Neuronal stem cell (in vitro differentiated cells): ENCODE measurements at regions not wholly inside any gene's neighbourhood (a gene's known extent, or its start where the extent isn't known, plus 50 kb on each side); places are given as distances from the start of the nearest gene placed in this dataset.
A peak's percentile ranks its signal among the peaks of the same experiment; 100 is the strongest.

Experiments used
- DNase-seq: peaks from one replicate; pipeline ENCODE4 v3.0.0-alpha.2; 2013; ENCODE audit warnings: low spot score
- H2AFZ ChIP-seq: one replicate; pipeline ENCODE4 v1.6.1; 2013; ENCODE audit warnings: mild to moderate bottlenecking, low read length, inconsistent platforms
- H2AK5ac ChIP-seq: 2 replicates; pipeline ENCODE4 v1.6.1; 2013; ENCODE audit warnings: low read depth, mild to moderate bottlenecking, inconsistent platforms, low read length, moderate library complexity, mixed read lengths
- H2BK120ac ChIP-seq: 2 replicates; pipeline ENCODE4 v1.6.1; 2013; ENCODE audit warnings: low read depth, mild to moderate bottlenecking, inconsistent platforms, low read length, moderate library complexity, mixed read lengths
- H2BK12ac ChIP-seq: one replicate; pipeline ENCODE4 v1.6.1; 2013; ENCODE audit warnings: low read length, inconsistent platforms
- H2BK15ac ChIP-seq: 2 replicates; pipeline ENCODE4 v1.6.1; 2013; ENCODE audit warnings: mild to moderate bottlenecking, low read length, inconsistent platforms, mixed read lengths
- H2BK5ac ChIP-seq: one replicate; pipeline ENCODE4 v1.6.1; 2013; ENCODE audit warnings: inconsistent platforms, mild to moderate bottlenecking, low read length, moderate library complexity
- H3K14ac ChIP-seq: one replicate; pipeline ENCODE4 v1.6.1; 2013; ENCODE audit warnings: low read length, inconsistent platforms
- H3K18ac ChIP-seq: 2 replicates; pipeline ENCODE4 v1.6.1; 2013; ENCODE audit warnings: low read length, inconsistent platforms
- H3K23ac ChIP-seq: 2 replicates; pipeline ENCODE4 v1.6.1; 2013; ENCODE audit warnings: low read depth, mild to moderate bottlenecking, mixed read lengths, low read length, inconsistent platforms; ENCODE audit not compliant: poor library complexity
- H3K27ac ChIP-seq: replicated peaks from 3 replicates; pipeline ENCODE4 v1.5.1; 2013; ENCODE audit warnings: low read length, inconsistent platforms
- H3K27me3 ChIP-seq, 3 experiments: 2 replicates each; pipeline ENCODE4 v1.6.1; 2013; ENCODE audit warnings: low read length in 3 of 3, mild to moderate bottlenecking in 2 of 3, inconsistent platforms in 1 of 3, low read depth in 1 of 3, mixed read lengths in 1 of 3, moderate library complexity in 1 of 3; ENCODE audit not compliant: control insufficient read depth in 3 of 3, insufficient read depth in 3 of 3
- H3K36me3 ChIP-seq, 2 donors: replicated peaks in 1 of 2; 2 replicates each; pipeline ENCODE4 v1.6.1; 2013; ENCODE audit warnings: low read length in 2 of 2; ENCODE audit not compliant: control insufficient read depth in 2 of 2, insufficient read depth in 2 of 2
- H3K4ac ChIP-seq: 2 replicates; pipeline ENCODE4 v1.6.1; 2013; ENCODE audit warnings: inconsistent platforms, mild to moderate bottlenecking, low read length, moderate library complexity
- H3K4me1 ChIP-seq, 2 donors: 1 replicate in 1 of 2; 2 replicates in 1 of 2; pipeline ENCODE4 v1.6.1; 2013; ENCODE audit warnings: low read length in 2 of 2, low read depth in 1 of 2; ENCODE audit not compliant: control insufficient read depth in 2 of 2, insufficient read depth in 1 of 2
- H3K4me2 ChIP-seq: one replicate; pipeline ENCODE4 v1.6.1; 2013; ENCODE audit warnings: mild to moderate bottlenecking, low read length, inconsistent platforms; ENCODE audit not compliant: insufficient read depth, poor library complexity, severe bottlenecking
- H3K4me3 ChIP-seq, 2 donors: 2 replicates each; pipeline ENCODE4 v1.5.1; 2013; ENCODE audit warnings: low read length in 2 of 2, mild to moderate bottlenecking in 2 of 2, inconsistent platforms in 1 of 2, moderate library complexity in 1 of 2
- H3K79me1 ChIP-seq: one replicate; pipeline ENCODE4 v1.6.1; 2013; ENCODE audit warnings: low read depth, mild to moderate bottlenecking, inconsistent platforms, low read length, moderate library complexity
- H3K9ac ChIP-seq: one replicate; pipeline ENCODE4 v1.6.1; 2013; ENCODE audit warnings: mild to moderate bottlenecking, low read depth, low read length, inconsistent platforms; ENCODE audit not compliant: poor library complexity
- H3K9me3 ChIP-seq, 2 donors: replicated peaks in 1 of 2; 2 replicates each; pipeline versions ENCODE3 to v1.6.1; 2013; ENCODE audit warnings: low read length in 2 of 2, mild to moderate bottlenecking in 2 of 2, inconsistent platforms in 1 of 2, low read depth in 1 of 2, mixed read lengths in 1 of 2, moderate library complexity in 1 of 2; ENCODE audit not compliant: control insufficient read depth in 2 of 2, insufficient read depth in 1 of 2
- H4K8ac ChIP-seq: one replicate; pipeline ENCODE4 v1.6.1; 2013; ENCODE audit warnings: low read depth, mild to moderate bottlenecking, inconsistent platforms, low read length, moderate library complexity
- H4K91ac ChIP-seq: one replicate; pipeline ENCODE4 v1.6.1; 2013; ENCODE audit warnings: low read length, low read depth, mild to moderate bottlenecking, inconsistent platforms; ENCODE audit not compliant: poor library complexity
- WGBS, 2 donors: extraction: QIAGEN DNeasy Blood & Tissue Kit; methylation state at CpG; one replicate each; pipeline ENCODE4 v1.1.7; 2013; ENCODE audit warnings: missing lambda C conversion rate in 2 of 2, mixed read lengths in 1 of 2; ENCODE audit not compliant: insufficient read length in 2 of 2, insufficient replicate concordance in 1 of 2; ENCODE audit errors: extremely low coverage in 2 of 2; 5-methylcytosine and 5-hydroxymethylcytosine counted together

DNA sequence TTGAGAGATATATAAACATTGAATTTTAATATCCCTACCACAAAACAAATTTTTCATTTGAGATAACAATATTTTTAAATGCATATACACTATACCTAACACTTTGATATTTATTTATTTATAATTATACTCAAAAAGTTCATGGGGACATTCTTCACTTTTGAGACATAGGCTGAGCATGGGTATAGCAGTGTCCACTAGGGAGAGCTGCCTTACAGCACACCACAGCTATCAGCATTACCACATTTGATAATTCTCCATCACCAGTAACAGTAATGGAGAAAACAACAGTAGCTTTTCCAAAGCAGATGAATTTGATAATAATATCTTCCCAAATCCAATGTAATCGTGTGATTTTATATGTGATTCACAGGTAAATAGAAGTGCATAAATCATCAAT, 626.1 kb downstream of the DACH1 start:
- Histone ChIP-seq H3K14ac (no peak overlapping the region), H3K9ac (no peak overlapping the region), H3K4me2 (no peak overlapping the region), H3K36me3 (no peaks in the 10 kb centered on the region), H2AK5ac (no peak overlapping the region), H2BK12ac (no peak overlapping the region), H2BK120ac (no peak overlapping the region), H2BK5ac (no peak overlapping the region), H3K4me1 (peaks cover 0 to 3% of the 10 kb centered on the region in 2 donors), H2BK15ac (no peak overlapping the region), H3K27ac (no peak overlapping the region), H3K4me3 (no peak overlapping the region), H3K9me3 (no peaks in the 10 kb centered on the region), H3K23ac (no peak overlapping the region), H4K8ac (no peak overlapping the region), H3K18ac (no peak overlapping the region), H3K27me3 (no peaks in the 10 kb centered on the region), H4K91ac (no peak overlapping the region), H3K79me1 (no peaks in the 10 kb centered on the region), H3K4ac (no peak overlapping the region), H2AFZ (no peak overlapping the region)
- no peak for DNase-seq
- whole genome bisulfite sequencing, 2 donors: no CpG with 5 or more reads among the region's 1 CpG

DNA sequence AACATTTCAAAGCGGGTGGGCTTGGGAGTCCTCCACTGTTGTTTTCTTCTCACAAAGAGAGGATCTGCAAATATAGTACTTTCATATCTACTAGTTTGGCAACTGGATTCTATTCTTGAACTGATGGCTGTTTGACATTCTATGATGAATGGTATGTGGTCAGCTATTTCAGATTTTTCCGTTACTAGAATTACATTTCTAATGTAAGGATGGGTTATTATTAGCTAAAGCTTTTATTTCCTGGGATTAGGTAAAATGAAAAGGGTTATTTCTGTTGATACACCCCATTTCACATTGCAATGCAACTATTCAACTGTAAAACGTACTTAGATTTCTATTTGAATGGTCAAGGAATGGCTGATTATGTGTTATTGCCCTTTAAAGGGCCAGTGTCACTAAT, 629.7 kb downstream of the DACH1 start:
- no peaks in the 10 kb centered on the region for H3K27me3 ChIP-seq
- H3K9me3 ChIP-seq: no peaks in the 10 kb centered on the region
- no peak for DNase-seq
- no peak overlapping the region for H3K27ac ChIP-seq
- H3K4me1 ChIP-seq: no peaks in the 10 kb centered on the region
- no peak overlapping the region for H3K4me2 ChIP-seq
- no peak overlapping the region for H2BK15ac ChIP-seq
- peak overlapping the region; percentile 35 for H2AFZ ChIP-seq
- H3K18ac ChIP-seq: no peak overlapping the region
- H2AK5ac ChIP-seq: no peak overlapping the region
- H3K23ac ChIP-seq: no peak overlapping the region
- H3K14ac ChIP-seq: no peak overlapping the region
- H3K4ac ChIP-seq: no peak overlapping the region
- no peak overlapping the region for H2BK5ac ChIP-seq
- H4K8ac ChIP-seq: no peak overlapping the region
- H4K91ac ChIP-seq: no peak overlapping the region
- no CpG with 5 or more reads among the region's 3 CpGs for WGBS, 2 donors
- H3K79me1 ChIP-seq: no peaks in the 10 kb centered on the region
- no peak overlapping the region for H3K9ac ChIP-seq
- H2BK120ac ChIP-seq: no peak overlapping the region
- H3K4me3 ChIP-seq: no peak overlapping the region
- no peaks in the 10 kb centered on the region for H3K36me3 ChIP-seq
- no peak overlapping the region for H2BK12ac ChIP-seq

DNA sequence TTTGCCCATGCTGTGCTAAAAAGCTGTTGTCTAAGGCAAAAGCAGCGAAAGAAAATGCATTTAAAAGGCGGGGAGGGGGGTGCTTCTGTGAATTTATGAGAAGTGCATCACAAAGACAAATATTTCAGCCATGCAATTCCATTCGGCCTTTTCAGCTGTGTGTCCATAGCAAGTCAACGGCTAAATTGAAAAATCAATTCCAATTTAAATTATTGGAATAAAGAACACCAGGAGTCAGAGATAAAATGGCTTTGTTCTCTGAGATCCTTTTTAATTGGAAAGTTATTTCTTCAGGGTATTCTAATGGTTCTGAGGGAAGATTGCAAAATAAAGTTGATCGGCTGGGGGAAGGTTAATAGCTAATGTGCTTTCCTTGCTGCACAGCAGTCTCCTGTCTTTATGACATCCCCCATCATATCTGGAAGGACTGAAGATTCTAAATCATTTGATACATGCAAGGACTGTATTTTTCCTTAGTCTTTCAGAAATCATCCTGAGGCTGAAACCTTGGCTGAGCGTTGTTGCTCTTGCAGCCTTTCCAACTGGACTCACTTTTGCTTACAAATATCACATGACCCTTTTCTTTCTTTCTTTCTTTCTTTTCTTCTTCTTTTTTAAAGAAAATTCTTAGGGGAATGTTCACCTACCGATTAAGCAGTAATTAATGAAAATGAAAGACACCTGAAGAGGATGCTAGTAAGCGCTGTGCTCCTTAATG, 647.1 kb downstream of the DACH1 start:
- no peak for DNase-seq
- WGBS, 2 donors: no CpG with 5 or more reads among the region's 8 CpGs
- Histone ChIP-seq H3K36me3 (no peaks in the 10 kb centered on the region), H3K9ac (no peak overlapping the region), H4K8ac (no peak overlapping the region), H3K18ac (no peak overlapping the region), H2BK5ac (no peak overlapping the region), H3K4me1 (peaks cover 5 to 6% of the 10 kb centered on the region in 2 donors), H2AK5ac (no peak overlapping the region), H3K9me3 (no peaks in the 10 kb centered on the region), H3K4me2 (no peak overlapping the region), H3K27ac (peak overlapping the region; percentile 9), H3K27me3 (no peaks in the 10 kb centered on the region), H2BK15ac (no peak overlapping the region), H3K14ac (no peak overlapping the region), H2BK12ac (no peak overlapping the region), H2AFZ (peak overlapping the region; percentile 83), H3K4ac (no peak overlapping the region), H3K79me1 (no peaks in the 10 kb centered on the region), H3K4me3 (no peak overlapping the region), H3K23ac (no peak overlapping the region), H2BK120ac (no peak overlapping the region), H4K91ac (no peak overlapping the region)

DNA sequence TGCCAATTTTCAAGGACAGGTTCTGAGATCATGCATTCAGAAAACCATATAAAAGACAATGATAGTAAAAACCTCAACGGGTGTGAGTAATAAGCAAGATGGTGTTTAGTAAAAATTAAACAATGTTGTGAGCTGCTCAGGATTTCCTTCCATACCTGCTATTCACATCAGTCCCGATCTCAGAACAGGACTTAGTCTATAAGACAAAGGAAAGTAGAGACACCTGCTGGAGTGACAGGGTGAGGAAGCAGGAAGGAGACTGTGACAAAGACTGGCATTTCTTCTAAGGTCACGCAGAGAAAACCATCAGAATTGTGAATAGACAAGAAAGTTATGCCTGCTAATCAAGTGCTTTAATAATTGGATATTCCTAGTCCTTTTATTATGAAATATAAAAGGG, 648.0 kb downstream of the DACH1 start:
- no peak overlapping the region for H2BK5ac ChIP-seq
- WGBS, 2 donors: no CpG with 5 or more reads among the region's 3 CpGs
- peak; percentile 27 for DNase-seq
- no peak overlapping the region for H3K9ac ChIP-seq
- H2AK5ac ChIP-seq: no peak overlapping the region
- no peaks in the 10 kb centered on the region for H3K9me3 ChIP-seq
- H3K4me2 ChIP-seq: no peak overlapping the region
- H2AFZ ChIP-seq: no peak overlapping the region
- H3K27me3 ChIP-seq: no peaks in the 10 kb centered on the region
- no peak overlapping the region for H3K14ac ChIP-seq
- no peak overlapping the region for H3K4ac ChIP-seq
- H3K23ac ChIP-seq: no peak overlapping the region
- H2BK120ac ChIP-seq: no peak overlapping the region
- H3K79me1 ChIP-seq: no peaks in the 10 kb centered on the region
- H3K27ac ChIP-seq: no peak overlapping the region
- H4K91ac ChIP-seq: no peak overlapping the region
- H3K4me1 ChIP-seq: peaks cover 5 to 6% of the 10 kb centered on the region in 2 donors
- no peak overlapping the region for H2BK15ac ChIP-seq
- H2BK12ac ChIP-seq: no peak overlapping the region
- H3K36me3 ChIP-seq: no peaks in the 10 kb centered on the region
- no peak overlapping the region for H4K8ac ChIP-seq
- H3K4me3 ChIP-seq: no peak overlapping the region
- no peak overlapping the region for H3K18ac ChIP-seq
